NB4 (cell line): ENCODE measurements at regions not wholly inside any gene's neighbourhood (a gene's known extent, or its start where the extent isn't known, plus 50 kb on each side); places are given as distances from the start of the nearest gene placed in this dataset.

Experiments used
- DNase-seq: peaks from one replicate; pipeline ENCODE4 v3.0.0; 2010; ENCODE audit warnings: low read depth
- H3K4me3 ChIP-seq: one replicate; pipeline ENCODE4 v1.5.1; 2011; ENCODE audit warnings: mild to moderate bottlenecking, low read depth, low read length, moderate library complexity
- CTCF ChIP-seq: IDR thresholded peaks from one replicate; pipeline ENCODE4 v1.5.1; 2012; ENCODE audit warnings: low read depth, low read length
- MYC ChIP-seq: IDR thresholded peaks from 2 replicates; pipeline ENCODE4 v1.6.1; 2011; ENCODE audit warnings: low read depth, low read length
- POLR2A ChIP-seq: IDR thresholded peaks from 2 replicates; pipeline ENCODE4 v1.6.1; 2011; ENCODE audit warnings: mild to moderate bottlenecking; ENCODE audit not compliant: insufficient read length; ENCODE audit errors: extremely low read depth
- TF ChIP-seq, protein P1 (sequence below): IDR thresholded peaks from 2 replicates; pipeline ENCODE4 v1.6.1; 2011; ENCODE audit warnings: low read depth, low read length

DNA sequence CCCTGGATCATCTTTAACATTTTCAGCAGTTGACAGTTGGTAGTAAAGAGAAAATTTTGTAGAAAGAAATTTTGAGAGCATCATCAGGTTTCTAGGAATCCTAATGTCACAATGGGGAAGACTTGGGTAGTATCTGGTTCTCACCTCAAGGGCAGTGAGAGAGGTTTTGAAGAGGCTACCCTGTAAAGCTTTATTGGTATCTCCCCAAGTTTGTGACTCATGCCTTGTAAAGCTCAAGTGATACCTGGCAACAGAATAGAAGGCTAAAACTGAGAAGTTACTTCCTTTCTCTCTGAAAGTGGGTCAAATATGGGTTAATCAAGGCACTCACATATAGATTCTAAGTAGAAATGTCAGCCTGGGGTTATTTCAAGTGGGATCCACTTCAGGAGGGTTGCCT, 196.4 kb downstream of the SUCNR1 start:
- peak; percentile 12 for DNase-seq
- H3K4me3 ChIP-seq: no peak overlapping the region
- no peak for TF ChIP-seq POLR2A
- no peak for TF ChIP-seq CTCF
- no peak for TF ChIP-seq MYC
- TF ChIP-seq, protein P1, sequence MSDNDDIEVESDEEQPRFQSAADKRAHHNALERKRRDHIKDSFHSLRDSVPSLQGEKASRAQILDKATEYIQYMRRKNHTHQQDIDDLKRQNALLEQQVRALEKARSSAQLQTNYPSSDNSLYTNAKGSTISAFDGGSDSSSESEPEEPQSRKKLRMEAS: no peak

GRCh38 chr3:152071315-152071714, 197.4 kb upstream of the MBNL1 start:
- H3K4me3 ChIP-seq: no peak overlapping the region
- no peak for TF ChIP-seq MYC
- TF ChIP-seq CTCF: no peak
- no peak for DNase-seq

- TF ChIP-seq CTCF: no peak
- no peak for TF ChIP-seq POLR2A
- TF ChIP-seq, protein P1: no peak
- TF ChIP-seq MYC: no peak
- no peak overlapping the region for H3K4me3 ChIP-seq
- DNase-seq: peak; percentile 28
Measured at GRCh38 chr3:152071924-152072323, 196.8 kb upstream of the MBNL1 start.

DNA sequence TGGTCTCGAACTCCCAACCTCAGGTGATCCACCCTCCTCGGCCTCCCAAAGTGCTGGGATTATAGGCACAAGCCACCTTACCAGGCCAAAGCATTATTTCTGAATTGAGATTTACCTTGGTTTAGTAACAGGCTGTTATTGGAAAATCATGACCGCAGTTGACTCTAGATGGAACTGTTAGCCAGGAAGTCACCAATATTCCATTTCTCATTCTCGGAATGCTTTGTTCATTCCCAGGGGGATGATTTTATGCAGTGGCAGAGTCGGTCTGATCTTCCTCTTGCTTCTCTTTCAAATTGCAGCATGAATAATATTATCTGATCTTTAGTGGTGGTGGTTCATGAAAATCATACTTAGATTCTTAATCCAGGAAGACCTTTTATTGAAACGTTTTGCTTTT, 195.5 kb upstream of the MBNL1 start:
- TF ChIP-seq, protein P1: no peak
- no peak for TF ChIP-seq CTCF
- no peak for TF ChIP-seq MYC
- no peak for TF ChIP-seq POLR2A
- no peak for DNase-seq
- H3K4me3 ChIP-seq: no peak overlapping the region

DNA sequence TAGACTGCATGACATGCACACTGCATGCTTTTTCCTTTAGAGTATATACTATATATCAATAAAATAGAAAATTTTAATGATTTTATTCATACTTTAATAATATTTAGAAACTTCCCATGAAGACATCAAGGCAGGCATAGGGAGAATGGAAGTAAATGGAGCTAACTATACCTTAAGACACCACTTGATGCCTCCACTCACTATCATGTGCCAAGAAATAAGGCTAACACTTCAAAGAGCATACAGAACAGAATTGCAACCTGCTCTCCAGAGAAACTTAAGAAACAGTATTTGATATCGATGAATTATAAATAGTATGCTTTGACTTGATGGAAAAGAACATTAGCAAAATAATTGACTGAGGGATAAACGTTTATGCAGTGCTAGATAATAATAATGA, 192.6 kb upstream of the MBNL1 start:
- no peak for DNase-seq
- TF ChIP-seq CTCF (no peak), POLR2A (no peak), MYC (no peak)
- TF ChIP-seq, protein P1: no peak
- no peak overlapping the region for H3K4me3 ChIP-seq

- DNase-seq: no peak
- no peak for TF ChIP-seq POLR2A
- no peak for TF ChIP-seq CTCF
- TF ChIP-seq, protein P1: no peak
- no peak for TF ChIP-seq MYC
- H3K4me3 ChIP-seq: no peak overlapping the region
Measured at GRCh38 chr3:152079980-152080379, 188.7 kb upstream of the MBNL1 start.
